EH (cell line): ENCODE measurements at regions not wholly inside any gene's neighbourhood (a gene's known extent, or its start where the extent isn't known, plus 50 kb on each side); places are given as distances from the start of the nearest gene placed in this dataset.

Experiments used
- DNase-seq: peaks from one replicate; pipeline ENCODE4 v3.0.0-alpha.2; 2015; ENCODE audit warnings: low read depth

DNA sequence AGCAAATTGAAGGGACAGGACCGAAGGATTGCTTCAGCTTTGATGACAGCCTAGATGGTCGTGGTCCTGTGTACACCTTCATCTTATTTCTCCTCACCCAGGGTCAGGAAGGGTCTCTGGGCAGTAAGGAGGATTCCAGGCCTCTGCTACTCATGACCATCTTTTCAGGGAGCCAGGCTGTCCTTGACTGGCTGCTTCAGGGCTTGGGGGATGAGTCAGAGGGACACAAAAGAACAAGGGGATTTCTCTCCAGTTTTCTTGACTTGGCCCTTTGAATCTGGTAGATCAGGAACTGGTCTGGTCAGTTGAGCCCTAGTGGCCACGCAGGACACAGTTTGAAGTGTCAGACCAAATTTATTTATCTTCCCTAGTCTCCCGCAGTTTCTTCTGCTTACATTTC lies 402.1 kb upstream of the CHD6 start:
- DNase-seq: no peak

- no peak for DNase-seq
These were observed 400.8 kb upstream of the CHD6 start for GRCh38 chr20:42018979-42019378.

DNA sequence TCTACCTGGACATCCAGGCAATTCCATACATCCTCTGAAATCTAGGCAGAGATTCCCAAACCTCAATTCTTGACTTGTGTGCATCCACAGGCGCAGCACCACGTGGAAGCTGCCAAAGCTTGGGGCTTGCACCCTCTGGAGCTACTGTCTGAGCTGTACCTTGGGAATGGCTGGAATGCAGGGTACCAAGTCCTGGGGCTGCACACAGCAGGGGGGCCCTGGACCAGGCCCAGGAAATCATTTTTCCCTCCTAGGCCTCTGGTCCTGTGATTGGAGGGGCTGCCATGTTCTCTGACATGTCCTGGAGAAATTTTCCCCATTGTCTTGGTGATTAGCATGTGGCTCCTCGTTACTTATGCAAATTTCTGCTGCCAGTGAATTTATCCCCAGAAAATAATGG lies 391.9 kb upstream of the CHD6 start:
- DNase-seq: no peak

DNA sequence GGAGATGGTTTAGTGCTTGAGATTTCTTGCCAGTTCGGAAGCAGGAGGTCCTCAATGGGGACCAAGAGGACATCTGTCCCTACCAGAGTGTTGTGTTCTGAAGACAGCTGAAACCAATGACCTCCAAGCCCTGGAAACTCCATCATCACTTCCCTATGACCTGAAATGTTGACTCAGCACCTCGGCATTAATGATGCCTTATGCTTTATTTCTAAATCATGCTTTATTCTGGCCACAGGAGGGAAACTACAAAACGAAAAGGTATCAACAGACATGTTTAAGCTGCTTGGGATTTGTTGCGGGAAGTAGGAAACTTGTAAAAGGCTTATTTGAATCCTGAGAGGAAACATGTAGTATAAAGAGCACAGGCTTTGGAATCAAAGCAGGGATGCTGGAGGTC lies 389.1 kb upstream of the CHD6 start:
- no peak for DNase-seq

GRCh38 chr20:42005211-42005610 lies 387.0 kb upstream of the CHD6 start:
- DNase-seq: no peak

- no peak for DNase-seq
These were observed 385.2 kb upstream of the CHD6 start for GRCh38 chr20:42003380-42003779.

- DNase-seq: no peak
These were observed 380.6 kb upstream of the CHD6 start for GRCh38 chr20:41998539-41999341.

DNA sequence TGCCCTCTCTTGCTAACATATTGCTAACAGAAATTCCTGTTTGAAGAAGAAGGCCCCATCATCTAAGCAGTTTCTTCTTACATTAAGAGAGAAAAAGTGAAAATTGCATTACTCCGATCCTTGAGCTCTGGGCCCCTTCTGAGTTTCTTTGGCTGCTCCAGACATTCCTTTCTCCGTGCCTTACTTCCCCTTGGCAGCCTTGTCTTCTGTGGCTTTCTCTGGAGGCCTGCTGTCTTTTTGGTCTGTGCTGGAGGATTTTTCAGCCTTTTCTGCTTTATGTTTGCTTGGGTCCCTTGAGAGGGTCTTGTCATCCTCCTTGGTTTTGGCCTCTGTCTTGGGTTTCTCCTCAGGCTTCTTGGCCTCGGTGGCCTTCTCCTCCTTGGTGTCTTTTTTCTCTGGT lies 378.8 kb upstream of the CHD6 start:
- no peak for DNase-seq

DNA sequence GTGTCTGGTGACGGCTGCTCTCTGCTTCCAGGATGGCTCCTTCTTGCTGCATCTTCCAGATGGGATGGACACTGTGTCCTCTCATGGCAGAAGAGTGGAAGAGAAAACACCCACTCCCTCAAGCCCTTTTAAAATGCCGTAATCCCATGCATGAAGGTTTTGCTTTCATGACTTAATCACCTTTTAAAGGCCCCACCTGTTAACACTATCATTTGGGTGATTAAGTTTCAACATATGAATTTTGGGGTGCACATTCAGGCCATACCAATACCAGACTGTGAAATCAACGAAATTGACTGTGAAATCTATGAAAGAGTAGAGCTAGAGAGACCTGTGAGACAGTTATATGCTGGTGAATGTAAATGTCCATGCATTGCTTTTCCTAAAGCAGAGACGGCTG lies 374.3 kb upstream of the CHD6 start:
- no peak for DNase-seq

- DNase-seq: no peak
These were observed 373.2 kb upstream of the CHD6 start for GRCh38 chr20:41991412-41991811.

- no peak for DNase-seq
These were observed 371.9 kb upstream of the CHD6 start for GRCh38 chr20:41989935-41990635.

GRCh38 chr20:41989039-41989679 lies 371.0 kb upstream of the CHD6 start:
- no peak for DNase-seq

DNA sequence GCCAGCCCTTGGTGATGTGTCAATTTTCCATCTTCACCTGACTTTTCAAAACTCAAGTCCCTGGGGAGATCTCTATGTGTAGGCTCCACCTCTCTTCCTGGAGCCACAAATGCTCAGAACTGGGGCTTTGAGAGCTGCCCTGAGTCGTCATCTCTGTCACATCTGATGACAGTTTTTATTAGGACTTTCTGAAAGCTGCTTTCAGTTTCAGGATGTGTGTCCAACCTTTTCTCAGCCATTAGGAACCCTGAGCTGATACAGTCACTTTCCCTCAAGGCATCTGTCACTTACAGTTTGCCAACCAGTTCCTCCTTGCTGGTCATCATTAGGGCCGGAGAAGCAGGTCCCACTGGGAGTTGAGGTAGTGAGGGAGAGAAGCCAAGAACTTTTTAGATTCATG lies 365.9 kb upstream of the CHD6 start:
- DNase-seq: no peak

- DNase-seq: no peak
These were observed 365.0 kb upstream of the CHD6 start for GRCh38 chr20:41983159-41983558.

DNA sequence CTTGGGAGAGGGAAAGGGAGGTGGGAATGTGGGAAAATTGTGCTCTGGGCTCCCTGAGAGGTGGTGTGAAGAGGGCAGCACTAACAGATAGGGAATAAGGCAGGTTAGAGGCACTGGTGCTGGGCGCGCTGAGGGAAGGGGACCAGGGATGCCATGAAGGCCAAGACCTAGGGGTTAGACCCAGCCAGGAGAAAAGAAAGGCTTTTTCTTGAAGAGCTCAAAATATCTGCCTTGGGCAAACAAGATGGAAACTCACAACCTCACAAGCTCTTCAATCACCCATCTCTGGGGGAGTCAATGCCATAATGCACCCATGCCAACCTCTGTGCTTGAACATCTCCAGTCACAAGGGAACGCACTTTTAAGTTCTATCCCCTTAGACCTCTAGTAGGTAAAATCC lies 363.6 kb upstream of the CHD6 start:
- DNase-seq: no peak

- no peak for DNase-seq
These were observed 360.7 kb upstream of the CHD6 start for GRCh38 chr20:41978875-41979274.

DNA sequence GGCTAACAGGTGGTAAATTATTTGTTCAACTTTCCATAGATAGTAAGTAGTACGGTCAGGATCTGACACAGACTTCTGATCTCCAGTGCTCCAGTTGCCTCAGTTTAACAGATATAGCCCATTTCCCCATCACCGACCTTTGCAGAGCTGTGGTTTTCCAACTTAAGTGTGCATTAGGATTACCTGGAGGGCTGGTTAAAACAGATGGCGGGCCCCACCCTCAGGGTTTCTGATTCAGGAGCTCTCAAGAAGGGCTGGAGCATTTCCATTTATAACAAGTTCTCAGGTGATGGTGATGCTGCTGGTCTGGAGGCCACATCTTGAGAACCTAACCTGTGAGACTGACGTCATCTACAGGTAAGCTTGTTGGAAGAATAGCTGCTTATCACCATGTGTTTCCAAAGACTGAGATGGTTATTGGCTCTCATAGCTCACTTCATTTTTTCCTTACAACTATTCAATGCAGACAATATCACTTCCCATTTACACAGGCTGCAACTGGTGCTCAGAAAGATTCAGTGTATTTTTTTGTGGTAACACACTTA lies 360.1 kb upstream of the CHD6 start:
- DNase-seq: no peak

- DNase-seq: no peak
These were observed 351.5 kb upstream of the CHD6 start for GRCh38 chr20:41969656-41970055.

DNA sequence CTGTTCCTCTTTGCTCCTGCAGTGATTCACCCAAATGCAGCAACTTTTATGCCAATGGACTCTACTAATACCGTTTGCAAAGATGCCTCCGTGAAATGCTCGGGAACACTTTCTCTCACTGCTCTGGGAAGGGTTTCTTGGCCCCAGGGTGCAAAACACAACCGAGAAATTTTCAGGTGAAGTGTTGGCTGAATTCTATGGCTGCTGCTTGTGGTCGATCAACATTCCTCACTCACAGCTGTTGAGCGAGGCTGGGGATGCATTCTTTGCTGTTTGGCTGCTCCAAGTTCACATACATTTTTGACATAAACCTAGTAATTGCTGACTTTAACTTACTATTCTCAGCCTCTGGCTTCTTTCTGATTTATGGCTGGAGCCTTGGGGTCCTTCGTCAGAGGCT lies 342.0 kb upstream of the CHD6 start:
- no peak for DNase-seq

- no peak for DNase-seq
These were observed 340.2 kb upstream of the CHD6 start for GRCh38 chr20:41958391-41958790.

- no peak for DNase-seq
These were observed 338.3 kb upstream of the CHD6 start for GRCh38 chr20:41956338-41957074.

DNA sequence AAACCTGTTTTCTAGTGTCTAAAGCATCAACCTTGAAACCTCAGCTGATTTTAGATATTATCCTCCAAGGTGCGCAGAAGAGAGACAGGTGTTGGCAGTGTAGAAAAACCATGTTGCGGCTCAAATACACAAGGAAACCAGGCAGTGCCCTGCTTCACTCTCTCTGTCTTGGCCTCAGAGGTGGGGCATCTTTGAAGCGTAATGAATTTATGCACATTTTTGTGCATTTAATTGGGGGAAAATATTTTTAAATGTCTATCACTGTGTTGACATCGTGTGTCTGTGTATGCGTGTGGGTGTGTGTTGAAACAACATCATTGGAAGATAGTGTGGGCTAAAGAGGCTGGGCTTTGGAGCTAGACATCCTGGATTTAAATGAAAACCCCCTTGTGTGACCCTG lies 334.0 kb upstream of the CHD6 start:
- DNase-seq: no peak
